H9 (cell line): ENCODE measurements at regions not wholly inside any gene's neighbourhood (a gene's known extent, or its start where the extent isn't known, plus 50 kb on each side); places are given as distances from the start of the nearest gene placed in this dataset.

Experiments
- DNase-seq: peaks from one replicate; pipeline ENCODE4 v3.0.0-alpha.2; 2017
- H2AFZ ChIP-seq: one replicate; pipeline ENCODE4 v1.6.1; 2013; ENCODE audit warnings: mild to moderate bottlenecking, low read length, control low read depth, moderate library complexity
- H2AK5ac ChIP-seq: 2 replicates; pipeline ENCODE4 v1.6.1; 2013; ENCODE audit warnings: low read length, control low read depth, mixed read lengths; ENCODE audit not compliant: insufficient read length
- H2BK120ac ChIP-seq: one replicate; pipeline ENCODE4 v1.6.1; 2013; ENCODE audit warnings: low read depth, mild to moderate bottlenecking, low read length, control low read depth, inconsistent platforms; ENCODE audit not compliant: poor library complexity, severe bottlenecking
- H2BK12ac ChIP-seq: 2 replicates; pipeline ENCODE4 v1.6.1; 2013; ENCODE audit warnings: low read length, control low read depth, mixed read lengths, low read depth; ENCODE audit not compliant: insufficient read length
- H2BK15ac ChIP-seq: 2 replicates; pipeline ENCODE4 v1.6.1; 2013; ENCODE audit warnings: low read depth, low read length, control low read depth
- H2BK20ac ChIP-seq: one replicate; pipeline ENCODE4 v1.6.1; 2013; ENCODE audit warnings: low read depth, mild to moderate bottlenecking, low read length, control low read depth, inconsistent platforms; ENCODE audit not compliant: poor library complexity, severe bottlenecking
- H2BK5ac ChIP-seq: 2 replicates; pipeline ENCODE4 v1.6.1; 2013; ENCODE audit warnings: low read length, control low read depth, mixed read lengths; ENCODE audit not compliant: insufficient read length
- H3K14ac ChIP-seq: 2 replicates; pipeline ENCODE4 v1.6.1; 2013; ENCODE audit warnings: low read length, control low read depth; ENCODE audit not compliant: insufficient read depth
- H3K18ac ChIP-seq: 2 replicates; pipeline ENCODE4 v1.6.1; 2013; ENCODE audit warnings: low read depth, mild to moderate bottlenecking, mixed read lengths, low read length, control low read depth; ENCODE audit not compliant: insufficient read length
- H3K23ac ChIP-seq: 2 replicates; pipeline ENCODE4 v1.6.1; 2013; ENCODE audit warnings: low read length, control low read depth, mixed read lengths, low read depth; ENCODE audit not compliant: insufficient read length
- H3K23me2 ChIP-seq: 2 replicates; pipeline ENCODE4 v1.6.1; 2013; ENCODE audit warnings: low read depth, mild to moderate bottlenecking, mixed read lengths, low read length, control low read depth; ENCODE audit not compliant: insufficient read length, poor library complexity, severe bottlenecking
- H3K27ac ChIP-seq: 2 replicates; pipeline ENCODE4 v1.5.1; 2013; ENCODE audit warnings: low read length, control low read depth, mixed read lengths, low read depth; ENCODE audit not compliant: insufficient read length
- H3K27me3 ChIP-seq: 2 replicates; pipeline ENCODE4 v1.6.1; 2013; ENCODE audit warnings: low read length, control low read depth, inconsistent platforms; ENCODE audit not compliant: insufficient read depth
- H3K4ac ChIP-seq: 2 replicates; pipeline ENCODE4 v1.6.1; 2013; ENCODE audit warnings: low read depth, mild to moderate bottlenecking, control low read depth, inconsistent platforms, low read length, moderate library complexity
- H3K4me1 ChIP-seq: 2 replicates; pipeline ENCODE4 v1.6.1; 2013; ENCODE audit warnings: low read length, control low read depth, inconsistent platforms; ENCODE audit not compliant: insufficient read depth
- H3K4me2 ChIP-seq: 2 replicates; pipeline ENCODE4 v1.6.1; 2013; ENCODE audit warnings: low read length, control low read depth, mixed read lengths; ENCODE audit not compliant: insufficient read length, insufficient read depth
- H3K56ac ChIP-seq: 2 replicates; pipeline ENCODE4 v1.6.1; 2013; ENCODE audit warnings: low read depth, mild to moderate bottlenecking, mixed read lengths, low read length, control low read depth; ENCODE audit not compliant: insufficient read length
- H3K79me1 ChIP-seq: 2 replicates; pipeline ENCODE4 v1.6.1; 2013; ENCODE audit warnings: low read depth, mild to moderate bottlenecking, moderate library complexity, low read length, control low read depth, inconsistent platforms; ENCODE audit not compliant: insufficient read depth, poor library complexity, severe bottlenecking
- H3K79me2 ChIP-seq: 2 replicates; pipeline ENCODE4 v1.6.1; 2013; ENCODE audit warnings: low read length, control low read depth, inconsistent platforms; ENCODE audit not compliant: insufficient read depth
- H3K9ac ChIP-seq: 2 replicates; pipeline ENCODE4 v1.6.1; 2013; ENCODE audit warnings: low read length, control low read depth, mixed read lengths; ENCODE audit not compliant: insufficient read length; ENCODE audit errors: extremely low read depth
- H3K9me3 ChIP-seq: one replicate; pipeline ENCODE4 v1.6.1; 2013; ENCODE audit warnings: low read depth, low read length, inconsistent platforms; ENCODE audit not compliant: control insufficient read depth
- H3T11ph ChIP-seq: one replicate; pipeline ENCODE4 v1.6.1; 2013; ENCODE audit warnings: mild to moderate bottlenecking, low read length, control low read depth, inconsistent platforms
- H4K20me1 ChIP-seq: one replicate; pipeline ENCODE4 v1.6.1; 2013; ENCODE audit not compliant: control insufficient read depth, insufficient read length, insufficient read depth
- H4K5ac ChIP-seq: 2 replicates; pipeline ENCODE4 v1.6.1; 2013; ENCODE audit warnings: low read depth, mild to moderate bottlenecking, mixed read lengths, low read length, control low read depth; ENCODE audit not compliant: insufficient read length
- H4K8ac ChIP-seq: replicated peaks from 2 replicates; pipeline ENCODE4 v1.6.1; 2013; ENCODE audit warnings: low read length, control low read depth, mixed read lengths, low read depth; ENCODE audit not compliant: insufficient read length
- H4K91ac ChIP-seq: 2 replicates; pipeline ENCODE4 v1.6.1; 2013; ENCODE audit warnings: low read depth, mild to moderate bottlenecking, moderate library complexity, mixed read lengths, low read length, control low read depth; ENCODE audit not compliant: insufficient read length
- H3K27ac Mint-ChIP-seq, 3 experiments: 2 replicates in 2 of 3; 3 replicates in 1 of 3; pipeline ENCODE4 v1.8.0; 2020 to 2021; ENCODE audit warnings: mixed read lengths in 3 of 3, mild to moderate bottlenecking in 1 of 3, moderate library complexity in 1 of 3
- H3K27me3 Mint-ChIP-seq: 2 replicates; pipeline ENCODE4 v1.8.0; 2021; ENCODE audit warnings: low read depth, mild to moderate bottlenecking, moderate library complexity, mixed read lengths
- H3K36me3 Mint-ChIP-seq, 3 experiments: 2 replicates in 2 of 3; 3 replicates in 1 of 3; pipeline ENCODE4 v1.8.0; 2020 to 2021; ENCODE audit warnings: low read depth in 3 of 3, mixed read lengths in 3 of 3; ENCODE audit not compliant: insufficient read depth in 1 of 3
- H3K4me1 Mint-ChIP-seq, 2 experiments: 2 replicates each; pipeline ENCODE4 v1.8.0; 2020; ENCODE audit warnings: mixed read lengths in 2 of 2
- H3K4me3 Mint-ChIP-seq, 2 experiments: 2 replicates in 1 of 2; 3 replicates in 1 of 2; pipeline ENCODE4 v1.8.0; 2020 to 2021; ENCODE audit warnings: mild to moderate bottlenecking in 2 of 2, mixed read lengths in 2 of 2, moderate library complexity in 1 of 2
- H3K9me3 Mint-ChIP-seq, 2 experiments: 2 replicates in 1 of 2; 3 replicates in 1 of 2; pipeline ENCODE4 v1.8.0; 2020; ENCODE audit warnings: mild to moderate bottlenecking in 2 of 2, mixed read lengths in 2 of 2, moderate library complexity in 1 of 2
- WGBS: extraction: QIAGEN DNeasy Blood & Tissue Kit; methylation state at CpG from one replicate; pipeline ENCODE4 v1.1.7; 2013; ENCODE audit warnings: missing lambda C conversion rate, low lambda C conversion rate, mixed read lengths; ENCODE audit not compliant: insufficient read length; ENCODE audit errors: extremely low coverage; 5-methylcytosine and 5-hydroxymethylcytosine counted together
- TF ChIP-seq, protein P1 (sequence below): fragments of 200-600 bp; sonication (generic); conservative IDR thresholded peaks from 3 replicates; pipeline ENCODE4 v1.8.0; 2021; ENCODE audit warnings: antibody characterized with exemption, mild to moderate bottlenecking

- Histone ChIP-seq H2BK12ac (no peak overlapping the region), H3K79me1 (no peaks in the 10 kb centered on the region), H4K8ac (no peak overlapping the region), H2BK20ac (no peak overlapping the region), H3K79me2 (no peaks in the 10 kb centered on the region), H2BK15ac (no peak overlapping the region), H3K56ac (no peak overlapping the region), H3K14ac (no peak overlapping the region), H3K27ac (no peak overlapping the region), H4K5ac (no peak overlapping the region), H2BK120ac (no peak overlapping the region), H4K20me1 (no peaks in the 10 kb centered on the region), H2AK5ac (no peak overlapping the region), H3K4me2 (no peak overlapping the region), H3K23me2 (peaks cover 8% of the 10 kb centered on the region), H3K9me3 (no peaks in the 10 kb centered on the region), H3K27me3 (peaks cover 18% of the 10 kb centered on the region; the same call in 1 of the 2 replicates), H2AFZ (no peak overlapping the region), H3K23ac (no peak overlapping the region), H2BK5ac (no peak overlapping the region), H4K91ac (no peak overlapping the region), H3K4ac (no peak overlapping the region), H3K9ac (no peak overlapping the region), H3K18ac (no peak overlapping the region), H3T11ph (no peak overlapping the region), H3K4me1 (no peaks in the 10 kb centered on the region; the same call in 1 of the 2 replicates)
- Mint-ChIP-seq H3K9me3 (peaks cover 0 to 2% of the 10 kb centered on the region in 2 experiments; a peak in 3 of 5 replicates), H3K27me3 (peaks cover 62% of the 10 kb centered on the region), H3K4me1 (peaks cover 27 to 36% of the 10 kb centered on the region in 2 experiments), H3K4me3 (no peak overlapping the region), H3K27ac (no peak overlapping the region), H3K36me3 (no peaks in the 10 kb centered on the region)
- WGBS: no CpG with 5 or more reads among the region's 2 CpGs
- DNase-seq: no peak
- TF ChIP-seq, protein P1, sequence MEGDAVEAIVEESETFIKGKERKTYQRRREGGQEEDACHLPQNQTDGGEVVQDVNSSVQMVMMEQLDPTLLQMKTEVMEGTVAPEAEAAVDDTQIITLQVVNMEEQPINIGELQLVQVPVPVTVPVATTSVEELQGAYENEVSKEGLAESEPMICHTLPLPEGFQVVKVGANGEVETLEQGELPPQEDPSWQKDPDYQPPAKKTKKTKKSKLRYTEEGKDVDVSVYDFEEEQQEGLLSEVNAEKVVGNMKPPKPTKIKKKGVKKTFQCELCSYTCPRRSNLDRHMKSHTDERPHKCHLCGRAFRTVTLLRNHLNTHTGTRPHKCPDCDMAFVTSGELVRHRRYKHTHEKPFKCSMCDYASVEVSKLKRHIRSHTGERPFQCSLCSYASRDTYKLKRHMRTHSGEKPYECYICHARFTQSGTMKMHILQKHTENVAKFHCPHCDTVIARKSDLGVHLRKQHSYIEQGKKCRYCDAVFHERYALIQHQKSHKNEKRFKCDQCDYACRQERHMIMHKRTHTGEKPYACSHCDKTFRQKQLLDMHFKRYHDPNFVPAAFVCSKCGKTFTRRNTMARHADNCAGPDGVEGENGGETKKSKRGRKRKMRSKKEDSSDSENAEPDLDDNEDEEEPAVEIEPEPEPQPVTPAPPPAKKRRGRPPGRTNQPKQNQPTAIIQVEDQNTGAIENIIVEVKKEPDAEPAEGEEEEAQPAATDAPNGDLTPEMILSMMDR: no peak
Observed at GRCh38 chr17:72215490-72215889, 94.7 kb downstream of the SOX9 start.
